ENCODE measurements at regions not wholly inside any gene's neighbourhood (a gene's known extent, or its start where the extent isn't known, plus 50 kb on each side); places are given as distances from the start of the nearest gene placed in this dataset.

DNA sequence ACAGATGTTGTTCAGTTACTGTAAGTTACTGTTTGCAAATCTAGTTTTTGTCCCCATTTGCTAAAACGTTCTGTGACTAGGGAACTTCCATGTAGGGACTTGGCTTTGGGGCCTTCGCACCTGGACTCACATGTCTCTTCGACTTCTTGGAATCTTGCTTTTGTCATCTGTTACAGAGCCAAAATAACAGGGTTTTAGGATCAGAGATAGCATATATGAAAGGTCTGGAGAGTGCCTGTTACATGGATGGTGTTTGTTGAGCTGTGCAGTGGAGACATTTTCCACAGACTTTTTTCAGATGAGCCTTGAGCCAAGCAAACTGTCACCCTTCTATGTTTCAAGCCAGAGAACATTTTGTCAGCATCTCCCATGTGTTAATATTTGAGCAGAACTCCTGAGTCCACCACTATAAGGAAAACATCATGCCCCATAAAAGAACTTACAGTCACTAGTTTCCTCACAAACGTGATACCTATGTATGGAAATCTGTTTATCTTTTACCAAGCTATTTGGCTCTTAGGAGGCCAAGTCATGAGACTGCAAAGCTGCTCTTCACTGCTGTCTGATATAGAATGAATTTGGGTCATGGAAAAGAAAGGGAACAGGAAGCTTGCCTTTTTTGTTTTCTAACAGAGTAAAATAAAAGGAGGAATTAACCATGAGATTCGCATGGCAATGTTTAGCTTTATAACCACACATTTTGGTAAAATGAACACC is 818.6 kb upstream of the IGFBP3 start:
- ATAC-seq (no peak), DNase-seq (no peak)
- Histone ChIP-seq H3K36me3 (replicated peaks in 1 of 2; ENCODE audit: insufficient read depth in 1 of 2, low read depth in 2 of 2) (no peaks in the 10 kb centered on the region), H3K4me3 (no peak overlapping the region), H3K27ac (no peak overlapping the region), H3K4me1 (peaks cover 1% of the 10 kb centered on the region), H3K9me3 (no peaks in the 10 kb centered on the region), H3K27me3 (no peaks in the 10 kb centered on the region)
- intact Hi-C loops (cut with DNase I) = no loop called here
- TF ChIP-seq POLR2A (IDR thresholded peaks at IDR 0.05) (no peak), CTCF (IDR thresholded peaks at IDR 0.05) (no peak)
- 66 to 75% methylated on average over 5 of the region's 5 CpGs for WGBS, 2 donors

- DNase-seq (no peak), ATAC-seq (no peak)
- H3K4me3 ChIP-seq = no peak overlapping the region
- H3K9me3 ChIP-seq = no peaks in the 10 kb centered on the region
- H3K4me1 ChIP-seq = no peaks in the 10 kb centered on the region
- TF ChIP-seq POLR2A (IDR thresholded peaks at IDR 0.05) (no peak), CTCF (IDR thresholded peaks at IDR 0.05) (no peak)
- no peak overlapping the region for H3K27ac ChIP-seq
- no peaks in the 10 kb centered on the region for H3K27me3 ChIP-seq
- intact Hi-C loops (cut with DNase I) = no loop called here
- H3K36me3 ChIP-seq (replicated peaks in 1 of 2; ENCODE audit: insufficient read depth in 1 of 2, low read depth in 2 of 2) = no peaks in the 10 kb centered on the region
- WGBS, 2 donors = 90 to 96% methylated on average over 5 of the region's 5 CpGs
Measured at GRCh38 chr7:46738796-46739195, 817.7 kb upstream of the IGFBP3 start.

- TF ChIP-seq POLR2A (IDR thresholded peaks at IDR 0.05) (no peak), CTCF (IDR thresholded peaks at IDR 0.05) (no peak)
- Histone ChIP-seq H3K27ac (no peak overlapping the region), H3K4me1 (no peaks in the 10 kb centered on the region), H3K4me3 (no peak overlapping the region), H3K9me3 (no peaks in the 10 kb centered on the region), H3K36me3 (replicated peaks in 1 of 2; ENCODE audit: insufficient read depth in 1 of 2, low read depth in 2 of 2) (no peaks in the 10 kb centered on the region), H3K27me3 (no peaks in the 10 kb centered on the region)
- ATAC-seq (no peak), DNase-seq (no peak)
- WGBS, 2 donors = 95% methylated on average over 5 of the region's 5 CpGs
- intact Hi-C loops (cut with DNase I) = no loop called here
Measured at GRCh38 chr7:46738165-46738564, 817.1 kb upstream of the IGFBP3 start.

- intact Hi-C loops (cut with DNase I) = no loop called here
- DNase-seq = no peak
- Histone ChIP-seq H3K9me3 (no peaks in the 10 kb centered on the region), H3K4me3 (no peak overlapping the region), H3K4me1 (no peaks in the 10 kb centered on the region), H3K27me3 (no peaks in the 10 kb centered on the region), H3K27ac (no peak overlapping the region), H3K36me3 (replicated peaks in 1 of 2; ENCODE audit: insufficient read depth in 1 of 2, low read depth in 2 of 2) (no peaks in the 10 kb centered on the region)
- TF ChIP-seq CTCF (IDR thresholded peaks at IDR 0.05) (no peak), POLR2A (IDR thresholded peaks at IDR 0.05) (no peak)
- ATAC-seq = no peak
Measured at GRCh38 chr7:46725838-46726237, 804.8 kb upstream of the IGFBP3 start.

- Histone ChIP-seq H3K27me3 (no peaks in the 10 kb centered on the region), H3K27ac (no peak overlapping the region), H3K36me3 (replicated peaks in 1 of 2; ENCODE audit: insufficient read depth in 1 of 2, low read depth in 2 of 2) (no peaks in the 10 kb centered on the region), H3K4me1 (no peaks in the 10 kb centered on the region), H3K9me3 (no peaks in the 10 kb centered on the region), H3K4me3 (no peak overlapping the region)
- TF ChIP-seq CTCF (IDR thresholded peaks at IDR 0.05) (no peak), POLR2A (IDR thresholded peaks at IDR 0.05) (no peak)
- WGBS, 2 donors = 68 to 83% methylated on average over 2 of the region's 2 CpGs
- intact Hi-C loops (cut with DNase I) = no loop called here
- DNase-seq (no peak), ATAC-seq (no peak)
Measured at GRCh38 chr7:46725136-46725535, 804.1 kb upstream of the IGFBP3 start.
